ENCODE measurements at regions not wholly inside any gene's neighbourhood (a gene's known extent, or its start where the extent isn't known, plus 50 kb on each side); places are given as distances from the start of the nearest gene placed in this dataset.
"Not testable (repeated sequence)": the region's sequence is repeated elsewhere in the genome, so short reads cannot be mapped to it uniquely, and the experiment has no call there.

- not testable (repeated sequence) for TF ChIP-seq POLR2A (IDR thresholded peaks at IDR 0.05; ENCODE audit: low read length); GATA1 (IDR thresholded peaks at IDR 0.05; ENCODE audit: low read depth, low read length)
Measured at GRCh38 chr17:14423156-14423555, 122.3 kb downstream of the HS3ST3B1 start.
